ENCODE measurements at regions not wholly inside any gene's neighbourhood (a gene's known extent, or its start where the extent isn't known, plus 50 kb on each side); places are given as distances from the start of the nearest gene placed in this dataset.

- TF ChIP-seq, protein P1, sequence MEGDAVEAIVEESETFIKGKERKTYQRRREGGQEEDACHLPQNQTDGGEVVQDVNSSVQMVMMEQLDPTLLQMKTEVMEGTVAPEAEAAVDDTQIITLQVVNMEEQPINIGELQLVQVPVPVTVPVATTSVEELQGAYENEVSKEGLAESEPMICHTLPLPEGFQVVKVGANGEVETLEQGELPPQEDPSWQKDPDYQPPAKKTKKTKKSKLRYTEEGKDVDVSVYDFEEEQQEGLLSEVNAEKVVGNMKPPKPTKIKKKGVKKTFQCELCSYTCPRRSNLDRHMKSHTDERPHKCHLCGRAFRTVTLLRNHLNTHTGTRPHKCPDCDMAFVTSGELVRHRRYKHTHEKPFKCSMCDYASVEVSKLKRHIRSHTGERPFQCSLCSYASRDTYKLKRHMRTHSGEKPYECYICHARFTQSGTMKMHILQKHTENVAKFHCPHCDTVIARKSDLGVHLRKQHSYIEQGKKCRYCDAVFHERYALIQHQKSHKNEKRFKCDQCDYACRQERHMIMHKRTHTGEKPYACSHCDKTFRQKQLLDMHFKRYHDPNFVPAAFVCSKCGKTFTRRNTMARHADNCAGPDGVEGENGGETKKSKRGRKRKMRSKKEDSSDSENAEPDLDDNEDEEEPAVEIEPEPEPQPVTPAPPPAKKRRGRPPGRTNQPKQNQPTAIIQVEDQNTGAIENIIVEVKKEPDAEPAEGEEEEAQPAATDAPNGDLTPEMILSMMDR (IDR thresholded peaks at IDR 0.05; ENCODE audit: low read depth, low read length, missing control alignments): no peak
- no peak overlapping the region for H3K4me3 ChIP-seq (replicated peaks; ENCODE audit: low read depth, low read length)
- peak; percentile 14 for DNase-seq (ENCODE audit: extremely low read depth, low read depth)
Observed at GRCh38 chr6:134464690-134465411, 146.9 kb upstream of the SGK1 start.

- TF ChIP-seq, protein P1 (IDR thresholded peaks at IDR 0.05; ENCODE audit: low read depth, low read length, missing control alignments): no peak
- no peak for DNase-seq (ENCODE audit: extremely low read depth, low read depth)
- no peak overlapping the region for H3K4me3 ChIP-seq (replicated peaks; ENCODE audit: low read depth, low read length)
Observed at GRCh38 chr6:134458857-134459657, 141.1 kb upstream of the SGK1 start.

- TF ChIP-seq, protein P1 (IDR thresholded peaks at IDR 0.05; ENCODE audit: low read depth, low read length, missing control alignments): peak; percentile 3
- no peak for DNase-seq (ENCODE audit: extremely low read depth, low read depth)
- H3K4me3 ChIP-seq (replicated peaks; ENCODE audit: low read depth, low read length): no peak overlapping the region
Observed at GRCh38 chr6:134457941-134458340, 140.0 kb upstream of the SGK1 start.

- TF ChIP-seq, protein P1 (IDR thresholded peaks at IDR 0.05; ENCODE audit: low read depth, low read length, missing control alignments): no peak
- no peak for DNase-seq (ENCODE audit: extremely low read depth, low read depth)
- H3K4me3 ChIP-seq (replicated peaks; ENCODE audit: low read depth, low read length): no peak overlapping the region
Observed at GRCh38 chr6:134456226-134456625, 138.3 kb upstream of the SGK1 start.

- DNase-seq (ENCODE audit: extremely low read depth, low read depth): no peak
- TF ChIP-seq, protein P1 (IDR thresholded peaks at IDR 0.05; ENCODE audit: low read depth, low read length, missing control alignments): no peak
- no peak overlapping the region for H3K4me3 ChIP-seq (replicated peaks; ENCODE audit: low read depth, low read length)
Observed at GRCh38 chr6:134455319-134455718, 137.4 kb upstream of the SGK1 start.

DNA sequence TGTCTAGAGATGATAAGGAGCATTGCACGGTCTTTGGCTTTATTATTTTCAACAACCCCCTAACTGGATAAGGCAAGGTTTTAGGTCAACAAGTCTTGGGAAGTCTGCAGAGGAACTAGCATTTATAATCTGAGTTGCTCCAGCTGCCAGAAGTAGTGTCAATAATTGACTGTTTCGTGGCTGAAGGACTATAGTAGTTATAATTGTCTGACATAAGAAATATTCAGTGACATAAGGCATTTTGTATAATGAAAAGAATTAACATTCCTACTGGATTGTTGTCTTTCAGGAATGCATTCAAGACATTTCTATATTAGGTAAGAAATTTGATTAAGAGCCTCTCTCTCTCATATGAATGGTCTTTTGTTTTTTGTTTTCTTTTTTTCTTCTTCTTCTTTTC, 136.9 kb upstream of the SGK1 start:
- TF ChIP-seq, protein P1 (IDR thresholded peaks at IDR 0.05; ENCODE audit: low read depth, low read length, missing control alignments): no peak
- H3K4me3 ChIP-seq (replicated peaks; ENCODE audit: low read depth, low read length): no peak overlapping the region
- DNase-seq (ENCODE audit: extremely low read depth, low read depth): no peak

Measured in HFF-Myc (cell line).